ENCODE measurements at regions not wholly inside any gene's neighbourhood (a gene's known extent, or its start where the extent isn't known, plus 50 kb on each side); places are given as distances from the start of the nearest gene placed in this dataset.

- no peak for TF ChIP-seq CTCF (IDR thresholded peaks at IDR 0.05)
- H3K4me1 ChIP-seq: no peaks in the 10 kb centered on the region
- no peak for ATAC-seq
- H3K4me3 ChIP-seq: no peak overlapping the region
- no peaks in the 10 kb centered on the region for H3K9me3 ChIP-seq
- no peak for FAIRE-seq
- no peaks in the 10 kb centered on the region for H3K27me3 ChIP-seq
- WGBS, 2 donors: 27 to 50% methylated on average over 1 of the region's 1 CpG
- no peak for DNase-seq
- H3K27ac ChIP-seq: no peak overlapping the region
- no peaks in the 10 kb centered on the region for H3K36me3 ChIP-seq
- intact Hi-C loops (cut with DNase I): no loop called here
These were observed 76.8 kb upstream of the EPC2 start for GRCh38 chr2:148567716-148568115.

- no peaks in the 10 kb centered on the region for H3K4me1 ChIP-seq
- peak in 1 of 6 donors; percentile 45 for DNase-seq
- WGBS, 2 donors: 84 to 87% methylated on average over 9 of the region's 9 CpGs
- H3K9me3 ChIP-seq: no peaks in the 10 kb centered on the region
- no peaks in the 10 kb centered on the region for H3K27me3 ChIP-seq
- no peak overlapping the region for H3K27ac ChIP-seq
- intact Hi-C loops (cut with DNase I): no loop called here
- ATAC-seq: no peak
- no peak for TF ChIP-seq CTCF (IDR thresholded peaks at IDR 0.05)
- H3K36me3 ChIP-seq: no peaks in the 10 kb centered on the region
- FAIRE-seq: no peak
- H3K4me3 ChIP-seq: no peak overlapping the region
These were observed 76.0 kb upstream of the EPC2 start for GRCh38 chr2:148568597-148568996.

GRCh38 chr2:148569221-148569620 is 75.3 kb upstream of the EPC2 start:
- H3K4me3 ChIP-seq: no peak overlapping the region
- 77 to 81% methylated on average over 8 of the region's 8 CpGs for WGBS, 2 donors
- FAIRE-seq: no peak
- intact Hi-C loops (cut with DNase I): no loop called here
- no peak for ATAC-seq
- DNase-seq: no peak
- H3K36me3 ChIP-seq: no peaks in the 10 kb centered on the region
- TF ChIP-seq CTCF (IDR thresholded peaks at IDR 0.05): no peak
- no peaks in the 10 kb centered on the region for H3K9me3 ChIP-seq
- H3K27me3 ChIP-seq: no peaks in the 10 kb centered on the region
- no peak overlapping the region for H3K27ac ChIP-seq
- H3K4me1 ChIP-seq: no peaks in the 10 kb centered on the region

GRCh38 chr2:148570989-148571388 is 73.6 kb upstream of the EPC2 start:
- no peaks in the 10 kb centered on the region for H3K36me3 ChIP-seq
- intact Hi-C loops (cut with DNase I): no loop called here
- 80 to 88% methylated on average over 7 of the region's 7 CpGs for WGBS, 2 donors
- no peak for TF ChIP-seq CTCF (IDR thresholded peaks at IDR 0.05)
- ATAC-seq: no peak
- H3K9me3 ChIP-seq: no peaks in the 10 kb centered on the region
- H3K4me1 ChIP-seq: no peaks in the 10 kb centered on the region
- no peak overlapping the region for H3K4me3 ChIP-seq
- no peak for DNase-seq
- no peaks in the 10 kb centered on the region for H3K27me3 ChIP-seq
- no peak overlapping the region for H3K27ac ChIP-seq
- FAIRE-seq: no peak

- no peak overlapping the region for H3K27ac ChIP-seq
- FAIRE-seq: no peak
- no peak for ATAC-seq
- H3K4me3 ChIP-seq: no peak overlapping the region
- H3K9me3 ChIP-seq: no peaks in the 10 kb centered on the region
- no peak for TF ChIP-seq CTCF (IDR thresholded peaks at IDR 0.05)
- no peaks in the 10 kb centered on the region for H3K36me3 ChIP-seq
- no peak for DNase-seq
- H3K4me1 ChIP-seq: no peaks in the 10 kb centered on the region
- intact Hi-C loops (cut with DNase I): no loop called here
- H3K27me3 ChIP-seq: no peaks in the 10 kb centered on the region
- 16 to 27% methylated on average over 4 of the region's 4 CpGs for WGBS, 2 donors
These were observed 66.6 kb upstream of the EPC2 start for GRCh38 chr2:148577845-148578492.
